SK-N-SH (cell line): ENCODE measurements at regions not wholly inside any gene's neighbourhood (a gene's known extent, or its start where the extent isn't known, plus 50 kb on each side); places are given as distances from the start of the nearest gene placed in this dataset.

Experiments used
- CTCF ChIA-PET: fragments of 300-600, 350-600 bp; formaldehyde crosslinking; extraction: SDS; loops from one replicate; lab custom pipeline; 2021; lab: Yijun Ruan, JAX
- POLR2A ChIA-PET: fragments of 350-600 bp; sonication (Branson Sonifier 250); formaldehyde crosslinking; extraction: SDS; loops from one replicate; lab custom pipeline; 2020; ENCODE audit warnings: antibody characterized with exemption, inconsistent platforms; lab: Yijun Ruan, JAX
- DNase-seq: peaks from one replicate; pipeline ENCODE4 v3.0.0; 2012
- H2AFZ ChIP-seq: fragments of 200-600 bp; sonication (generic); 2 replicates; pipeline ENCODE4 v1.8.1; 2016; ENCODE audit warnings: antibody characterized with exemption, mild to moderate bottlenecking, low read depth
- H3F3A ChIP-seq: fragments of 200-600 bp; sonication (generic); replicated peaks from 2 replicates; pipeline ENCODE3; 2016; ENCODE audit warnings: antibody characterized with exemption, mild to moderate bottlenecking; ENCODE audit not compliant: insufficient read depth
- H3K27ac ChIP-seq, 2 experiments: fragments of 200-500 bp in 1 of 2; fragments of 200-600 bp in 1 of 2; sonication (Bioruptor generic) in 1 of 2; sonication (generic), shearing (Covaris generic) in 1 of 2; 2 replicates each; pipeline versions ENCODE4 v1.5.1 to v1.6.1; 2014 to 2016; ENCODE audit warnings: low read depth in 2 of 2, inconsistent platforms in 1 of 2, low read length in 1 of 2, mild to moderate bottlenecking in 1 of 2, mixed read lengths in 1 of 2
- H3K27me3 ChIP-seq: fragments of 200-600 bp; sonication (generic), shearing (Covaris generic); 2 replicates; pipeline ENCODE4 v1.6.1; 2016; ENCODE audit warnings: mixed run types; ENCODE audit not compliant: insufficient read depth
- H3K36me3 ChIP-seq, 2 experiments: fragments of 200-500 bp in 1 of 2; fragments of 200-600 bp in 1 of 2; sonication (Bioruptor generic) in 1 of 2; sonication (generic) in 1 of 2; replicated peaks in 1 of 2; 2 replicates each; pipeline versions ENCODE3 to v1.5.1; 2014 to 2016; ENCODE audit warnings: low read length in 1 of 2, mild to moderate bottlenecking in 1 of 2; ENCODE audit not compliant: insufficient read depth in 2 of 2, control insufficient read depth in 1 of 2
- H3K4me1 ChIP-seq, 2 experiments: fragments of 200-500 bp in 1 of 2; fragments of 200-600 bp in 1 of 2; sonication (Bioruptor generic) in 1 of 2; sonication (generic), shearing (Covaris generic) in 1 of 2; 2 replicates each; pipeline versions ENCODE4 v1.5.1 to v1.6.1; 2014 to 2016; ENCODE audit warnings: low read depth in 1 of 2, low read length in 1 of 2, mixed run types in 1 of 2; ENCODE audit not compliant: insufficient read depth in 2 of 2, control insufficient read depth in 1 of 2
- H3K4me2 ChIP-seq: fragments of 200-600 bp; sonication (generic), shearing (Covaris generic); 2 replicates; pipeline ENCODE4 v1.6.1; 2017; ENCODE audit warnings: mixed run types
- H3K4me3 ChIP-seq, 2 experiments: fragments of 200-500 bp in 1 of 2; fragments of 200-600 bp in 1 of 2; sonication (Bioruptor generic) in 1 of 2; sonication (generic), shearing (Covaris generic) in 1 of 2; 2 replicates each; pipeline versions ENCODE4 v1.5.1 to v1.8.1; 2014 to 2016; ENCODE audit warnings: low read depth in 2 of 2, inconsistent platforms in 1 of 2, low read length in 1 of 2, mild to moderate bottlenecking in 1 of 2, mixed read lengths in 1 of 2, moderate library complexity in 1 of 2
- H3K79me2 ChIP-seq: fragments of 200-600 bp; sonication (generic); 2 replicates; pipeline ENCODE4 v1.8.1; 2017; ENCODE audit warnings: mild to moderate bottlenecking; ENCODE audit not compliant: insufficient read depth
- H3K9ac ChIP-seq: fragments of 200-600 bp; sonication (generic); 2 replicates; pipeline ENCODE4 v1.6.1; 2017; ENCODE audit warnings: mixed run types
- H3K9me2 ChIP-seq: fragments of 200-600 bp; sonication (generic); 2 replicates; pipeline ENCODE4 v1.6.1; 2017; ENCODE audit warnings: mixed run types
- H3K9me3 ChIP-seq: fragments of 200-600 bp; sonication (generic); 2 replicates; pipeline ENCODE4 v1.6.1; 2017; ENCODE audit warnings: mixed run types, mild to moderate bottlenecking, moderate library complexity
- H4K20me1 ChIP-seq: fragments of 200-600 bp; sonication (generic); 2 replicates; pipeline ENCODE4 v1.6.1; 2017; ENCODE audit warnings: mild to moderate bottlenecking, mixed run types; ENCODE audit not compliant: insufficient read depth
- ELF1 ChIP-seq: IDR thresholded peaks from 2 replicates; pipeline ENCODE4 v1.4.0; 2012
- EZH2phosphoT487 ChIP-seq: fragments of 200-600 bp; sonication (generic); IDR thresholded peaks from 2 replicates; pipeline ENCODE4 v1.6.1; 2017; ENCODE audit warnings: low read depth, mixed run types, mild to moderate bottlenecking, antibody characterized with exemption, moderate library complexity, borderline replicate concordance
- FOSL2 ChIP-seq: IDR thresholded peaks from 2 replicates; pipeline ENCODE4 v1.4.0; 2012; ENCODE audit warnings: low read depth, mild to moderate bottlenecking, moderate library complexity, borderline replicate concordance
- GABPA ChIP-seq: IDR thresholded peaks from 2 replicates; pipeline ENCODE4 v1.4.0; 2012; ENCODE audit warnings: low read depth, mild to moderate bottlenecking
- JUND ChIP-seq: IDR thresholded peaks from 2 replicates; pipeline ENCODE4 v1.4.0; 2012
- NFIC ChIP-seq: IDR thresholded peaks from 2 replicates; pipeline ENCODE4 v1.4.0; 2012; ENCODE audit warnings: borderline replicate concordance
- RCOR1 ChIP-seq: fragments of 150-350 bp; IDR thresholded peaks from 2 replicates; pipeline ENCODE4 v1.6.1; 2017; ENCODE audit warnings: antibody characterized with exemption, low read length
- REST ChIP-seq: IDR thresholded peaks from 2 replicates; pipeline ENCODE4 v1.6.1; 2012; ENCODE audit warnings: mild to moderate bottlenecking, low read depth, low read length, moderate library complexity
- TAF1 ChIP-seq: IDR thresholded peaks from 2 replicates; pipeline ENCODE4 v1.6.1; 2012; ENCODE audit warnings: low read depth, mild to moderate bottlenecking, low read length, moderate library complexity, borderline replicate concordance
- TCF12 ChIP-seq: IDR thresholded peaks from 2 replicates; pipeline ENCODE4 v1.4.0; 2012
- TEAD4 ChIP-seq: IDR thresholded peaks from 2 replicates; pipeline ENCODE4 v1.4.0; 2012; ENCODE audit warnings: mild to moderate bottlenecking, borderline replicate concordance; ENCODE audit not compliant: insufficient read depth
- USF2 ChIP-seq: fragments of 150-350 bp; IDR thresholded peaks from 2 replicates; pipeline ENCODE4 v1.6.1; 2017; ENCODE audit warnings: antibody characterized with exemption, low read length, low read depth, borderline replicate concordance
- WGBS: methylation state at CpG from one replicate; pipeline ENCODE4 v1.1.6; 2017; ENCODE audit warnings: low lambda C conversion rate; 5-methylcytosine and 5-hydroxymethylcytosine counted together

GRCh38 chr5:98588215-98588614 lies 185.2 kb upstream of the RGMB start:
- Histone ChIP-seq H3K27ac (no peak overlapping the region), H4K20me1 (no peaks in the 10 kb centered on the region), H3K4me2 (no peak overlapping the region), H3K9ac (no peak overlapping the region), H3K4me3 (no peak overlapping the region), H2AFZ (no peak overlapping the region), H3K9me2 (no peaks in the 10 kb centered on the region), H3K27me3 (no peaks in the 10 kb centered on the region), H3F3A (no peaks in the 10 kb centered on the region), H3K4me1 (no peaks in the 10 kb centered on the region), H3K79me2 (no peaks in the 10 kb centered on the region), H3K9me3 (no peaks in the 10 kb centered on the region), H3K36me3 (no peaks in the 10 kb centered on the region)
- TF ChIP-seq FOSL2 = no peak
- TF ChIP-seq TCF12 = 0 out of 2 replicates have a peak, but pooled peaks have one; percentile 5
- ChIA-PET POLR2A (no interaction called here), CTCF (no interaction called here)
- 59% methylated on average over 3 of the region's 3 CpGs for WGBS
- DNase-seq = no peak

GRCh38 chr5:98593418-98593817 lies 180.0 kb upstream of the RGMB start:
- Histone ChIP-seq H3K4me1 (no peaks in the 10 kb centered on the region), H3K36me3 (no peaks in the 10 kb centered on the region), H3K9ac (no peak overlapping the region), H3K9me3 (no peaks in the 10 kb centered on the region), H3K9me2 (no peaks in the 10 kb centered on the region), H3K79me2 (no peaks in the 10 kb centered on the region), H4K20me1 (no peaks in the 10 kb centered on the region), H3K27ac (no peak overlapping the region), H3K27me3 (no peaks in the 10 kb centered on the region), H2AFZ (no peak overlapping the region), H3K4me3 (no peak overlapping the region), H3F3A (no peaks in the 10 kb centered on the region), H3K4me2 (no peak overlapping the region)
- POLR2A ChIA-PET = no interaction called here
- DNase-seq = no peak
- CTCF ChIA-PET = no interaction called here
- WGBS = 67% methylated on average over 4 of the region's 4 CpGs
- TF ChIP-seq EZH2phosphoT487 = no peak
- no peak for TF ChIP-seq REST
- no peak for TF ChIP-seq ELF1
- TF ChIP-seq RCOR1 = no peak
- no peak for TF ChIP-seq NFIC
- no peak for TF ChIP-seq USF2
- TF ChIP-seq GABPA = no peak
- no peak for TF ChIP-seq JUND
- no peak for TF ChIP-seq TAF1
- no peak for TF ChIP-seq TEAD4
